ENCODE measurements at regions not wholly inside any gene's neighbourhood (a gene's known extent, or its start where the extent isn't known, plus 50 kb on each side); places are given as distances from the start of the nearest gene placed in this dataset.

GRCh38 chr5:120103495-120103894, 360.6 kb upstream of the PRR16 start:
- no peak for TF ChIP-seq JUNB (IDR thresholded peaks at IDR 0.05)
- TF ChIP-seq CTCF (IDR thresholded peaks at IDR 0.05): no peak
- TF ChIP-seq POLR2A (IDR thresholded peaks at IDR 0.05; ENCODE audit: low read length): no peak
- no peak for TF ChIP-seq HDAC2 (IDR thresholded peaks at IDR 0.05)
- TF ChIP-seq REST (IDR thresholded peaks at IDR 0.05): no peak
- no peak for TF ChIP-seq MYC (IDR thresholded peaks at IDR 0.05; ENCODE audit: borderline replicate concordance, low read length)
- TF ChIP-seq ZNF302 (CRISPR knock-in tag; IDR thresholded peaks at IDR 0.05): no peak
- no peak for TF ChIP-seq CEBPB (IDR thresholded peaks at IDR 0.05)
- no peak for TF ChIP-seq ZC3H11A (IDR thresholded peaks at IDR 0.05)

Data from A549 (cell line).